A549 (cell line): ENCODE measurements at regions not wholly inside any gene's neighbourhood (a gene's known extent, or its start where the extent isn't known, plus 50 kb on each side); places are given as distances from the start of the nearest gene placed in this dataset.

Experiments used
- CEBPB ChIP-seq, 2 experiments: fragments of >200 bp in 1 of 2; sonication (Bioruptor Twin) in 1 of 2; formaldehyde crosslinking in 1 of 2; IDR thresholded peaks; 2 replicates each; pipeline ENCODE4 v1.6.1; 2012 to 2016
- CHD2 ChIP-seq: fragments of 150-350 bp; IDR thresholded peaks from 2 replicates; pipeline ENCODE4 v1.6.1; 2014; ENCODE audit warnings: low read length; ENCODE audit not compliant: partially characterized antibody
- CTCF ChIP-seq: fragments of >200 bp; sonication (Bioruptor Twin); formaldehyde crosslinking; IDR thresholded peaks from 3 replicates; pipeline ENCODE4 v1.5.1; 2016
- EHF ChIP-seq: fragments of 250-450 bp; sonication (Bioruptor Pico); IDR thresholded peaks from 2 replicates; pipeline ENCODE4 v1.5.0; 2020; ENCODE audit warnings: mild to moderate bottlenecking
- EP300 ChIP-seq, 2 experiments: fragments of >200 bp; sonication (Bioruptor Twin); formaldehyde crosslinking; IDR thresholded peaks; 2 replicates in 1 of 2; 3 replicates in 1 of 2; pipeline ENCODE4 v1.6.1; 2016 to 2017
- JUN ChIP-seq, 2 experiments: fragments of >200 bp; sonication (Bioruptor Twin); formaldehyde crosslinking; IDR thresholded peaks; 2 replicates in 1 of 2; 3 replicates in 1 of 2; pipeline ENCODE4 v1.6.1; 2016 to 2017
- NFE2L2 ChIP-seq: fragments of 150-350 bp; conservative IDR thresholded peaks from 2 replicates; pipeline ENCODE4 v1.6.1; 2014; ENCODE audit warnings: low read length
- POLR2A ChIP-seq: IDR thresholded peaks from 2 replicates; pipeline ENCODE4 v1.6.1; 2012; ENCODE audit warnings: mild to moderate bottlenecking, low read length
- POLR2AphosphoS2 ChIP-seq: conservative IDR thresholded peaks from 2 replicates; pipeline ENCODE4 v1.6.1; 2012; ENCODE audit warnings: low read length, improper control_type of control experiment, inconsistent platforms
- RAD21 ChIP-seq, 2 experiments: fragments of >200 bp in 1 of 2; sonication (Bioruptor Twin) in 1 of 2; formaldehyde crosslinking in 1 of 2; IDR thresholded peaks in 1 of 2; conservative IDR thresholded peaks in 1 of 2; 2 replicates in 1 of 2; 3 replicates in 1 of 2; pipeline ENCODE4 v1.6.1; 2012 to 2018; ENCODE audit warnings: inconsistent platforms in 1 of 2
- SMC3 ChIP-seq: fragments of >200 bp; sonication (Bioruptor Twin); formaldehyde crosslinking; IDR thresholded peaks from 3 replicates; pipeline ENCODE4 v1.6.1; 2018; ENCODE audit warnings: inconsistent platforms
- SREBF2 ChIP-seq: fragments of 450-650 bp; IDR thresholded peaks from 2 replicates; pipeline ENCODE4 v1.6.1; 2014; ENCODE audit warnings: mild to moderate bottlenecking, moderate library complexity
- ZFP36 ChIP-seq: fragments of 450-650 bp; IDR thresholded peaks from 2 replicates; pipeline ENCODE4 v1.6.1; 2014; ENCODE audit warnings: borderline replicate concordance; ENCODE audit not compliant: partially characterized antibody
- TF ChIP-seq, protein P1 (sequence below): IDR thresholded peaks from 2 replicates; pipeline ENCODE4 v1.6.1; 2012

DNA sequence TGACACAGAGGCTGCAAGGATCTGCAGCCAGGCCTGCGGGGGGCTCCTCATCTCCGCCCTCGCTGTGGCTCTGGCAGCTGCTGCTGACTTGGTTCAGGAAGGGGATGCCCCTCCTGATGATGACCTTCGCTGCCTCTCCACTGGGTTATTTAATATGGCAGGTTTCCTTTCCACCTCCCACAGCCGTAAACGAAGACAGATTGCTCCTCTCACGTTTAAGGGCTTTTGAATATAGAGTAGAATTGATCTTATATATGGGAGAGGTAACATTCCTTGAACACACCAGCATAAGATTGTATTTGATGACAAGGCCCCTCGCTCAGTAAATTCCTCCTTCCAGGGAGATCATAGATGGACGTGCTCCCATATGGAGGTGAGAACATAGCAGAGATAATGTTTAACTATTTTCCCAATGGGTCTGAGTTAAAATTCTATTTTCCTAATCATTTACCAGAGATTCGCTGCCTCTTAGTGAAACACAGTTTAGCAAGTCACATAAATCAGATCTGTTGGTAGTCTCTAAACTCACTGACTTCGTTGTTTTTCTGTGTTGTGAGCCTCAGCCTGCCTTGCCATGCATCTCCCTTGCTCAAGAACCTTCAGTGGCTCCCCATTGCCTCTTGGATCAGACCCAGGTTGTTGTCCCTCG is 88.5 kb upstream of the AJAP1 start:
- TF ChIP-seq CTCF: no peak
- no peak for TF ChIP-seq CHD2
- TF ChIP-seq EHF (CRISPR knock-in tag): no peak
- no peak for TF ChIP-seq EP300 (IDR thresholded peaks at IDR 0.05)
- no peak for TF ChIP-seq POLR2A
- TF ChIP-seq SREBF2: no peak
- TF ChIP-seq NFE2L2: no peak
- no peak for TF ChIP-seq SMC3
- TF ChIP-seq, protein P1, sequence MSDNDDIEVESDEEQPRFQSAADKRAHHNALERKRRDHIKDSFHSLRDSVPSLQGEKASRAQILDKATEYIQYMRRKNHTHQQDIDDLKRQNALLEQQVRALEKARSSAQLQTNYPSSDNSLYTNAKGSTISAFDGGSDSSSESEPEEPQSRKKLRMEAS: no peak
- no peak for TF ChIP-seq JUN (IDR thresholded peaks at IDR 0.05)
- no peak for TF ChIP-seq POLR2AphosphoS2
- no peak for TF ChIP-seq CEBPB (IDR thresholded peaks at IDR 0.05)
- TF ChIP-seq ZFP36: no peak
- TF ChIP-seq RAD21 (conservative IDR thresholded peaks at IDR 0.05 in 1 of 2, IDR thresholded peaks at IDR 0.05 in 1 of 2): no peak
